PC-9 (cell line): ENCODE measurements at regions not wholly inside any gene's neighbourhood (a gene's known extent, or its start where the extent isn't known, plus 50 kb on each side); places are given as distances from the start of the nearest gene placed in this dataset.

ENCODE experiments used
- EZH2 ChIP-seq: fragments of 200-600 bp; sonication (generic); IDR thresholded peaks from 2 replicates; pipeline ENCODE4 v1.8.0; 2017; ENCODE audit warnings: antibody characterized with exemption, low read depth
- TF ChIP-seq, protein P1 (sequence below): fragments of 200-600 bp; sonication (generic); conservative IDR thresholded peaks from 2 replicates; pipeline ENCODE4 v1.6.1; 2017; ENCODE audit warnings: mixed run types, antibody characterized with exemption, mild to moderate bottlenecking, moderate library complexity

DNA sequence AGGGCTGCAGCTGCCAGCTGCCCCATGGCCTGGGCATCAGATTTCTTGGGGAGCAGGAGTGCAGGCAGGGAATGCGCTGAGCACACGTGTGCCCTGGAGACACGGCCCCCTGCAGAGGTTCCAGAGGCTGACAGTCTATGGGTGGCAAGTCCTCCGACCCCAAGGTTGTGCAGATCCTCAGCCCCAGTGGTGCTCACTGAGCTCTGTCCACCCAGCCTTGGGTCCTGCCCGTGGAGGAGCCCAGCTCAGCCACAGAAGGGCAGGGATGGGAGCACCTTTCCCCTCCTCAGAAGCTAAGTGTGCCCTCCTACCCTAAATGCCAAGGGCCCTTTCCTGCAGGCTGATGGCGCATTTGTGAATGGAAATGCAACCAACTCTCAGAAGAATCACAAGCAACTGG is 341.0 kb downstream of the IRX2 start:
- TF ChIP-seq, protein P1, sequence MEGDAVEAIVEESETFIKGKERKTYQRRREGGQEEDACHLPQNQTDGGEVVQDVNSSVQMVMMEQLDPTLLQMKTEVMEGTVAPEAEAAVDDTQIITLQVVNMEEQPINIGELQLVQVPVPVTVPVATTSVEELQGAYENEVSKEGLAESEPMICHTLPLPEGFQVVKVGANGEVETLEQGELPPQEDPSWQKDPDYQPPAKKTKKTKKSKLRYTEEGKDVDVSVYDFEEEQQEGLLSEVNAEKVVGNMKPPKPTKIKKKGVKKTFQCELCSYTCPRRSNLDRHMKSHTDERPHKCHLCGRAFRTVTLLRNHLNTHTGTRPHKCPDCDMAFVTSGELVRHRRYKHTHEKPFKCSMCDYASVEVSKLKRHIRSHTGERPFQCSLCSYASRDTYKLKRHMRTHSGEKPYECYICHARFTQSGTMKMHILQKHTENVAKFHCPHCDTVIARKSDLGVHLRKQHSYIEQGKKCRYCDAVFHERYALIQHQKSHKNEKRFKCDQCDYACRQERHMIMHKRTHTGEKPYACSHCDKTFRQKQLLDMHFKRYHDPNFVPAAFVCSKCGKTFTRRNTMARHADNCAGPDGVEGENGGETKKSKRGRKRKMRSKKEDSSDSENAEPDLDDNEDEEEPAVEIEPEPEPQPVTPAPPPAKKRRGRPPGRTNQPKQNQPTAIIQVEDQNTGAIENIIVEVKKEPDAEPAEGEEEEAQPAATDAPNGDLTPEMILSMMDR = no peak
- no peak for TF ChIP-seq EZH2
